IMR-90 (cell line): ENCODE measurements at regions not wholly inside any gene's neighbourhood (a gene's known extent, or its start where the extent isn't known, plus 50 kb on each side); places are given as distances from the start of the nearest gene placed in this dataset.

Experiments
- CTCF ChIP-seq: conservative IDR thresholded peaks from 2 replicates; pipeline ENCODE4 v1.5.1; 2012; ENCODE audit warnings: mild to moderate bottlenecking, low read depth, low read length, improper control_type of control experiment
- NFE2L2 ChIP-seq: fragments of 150-350 bp; IDR thresholded peaks from 2 replicates; pipeline ENCODE4 v1.6.1; 2016; ENCODE audit warnings: low read depth, mild to moderate bottlenecking, low read length
- POLR2A ChIP-seq: IDR thresholded peaks from 2 replicates; pipeline ENCODE4 v1.6.1; 2012; ENCODE audit warnings: mild to moderate bottlenecking, low read depth, low read length
- RAD21 ChIP-seq: IDR thresholded peaks from 2 replicates; pipeline ENCODE4 v1.6.1; 2012; ENCODE audit warnings: low read length, improper control_type of control experiment

- TF ChIP-seq RAD21 (no peak), CTCF (no peak), NFE2L2 (no peak), POLR2A (no peak)
These were observed 225.4 kb downstream of the IRF8 start for GRCh38 chr16:86124321-86124720.
